ENCODE measurements at regions not wholly inside any gene's neighbourhood (a gene's known extent, or its start where the extent isn't known, plus 50 kb on each side); places are given as distances from the start of the nearest gene placed in this dataset.

DNA sequence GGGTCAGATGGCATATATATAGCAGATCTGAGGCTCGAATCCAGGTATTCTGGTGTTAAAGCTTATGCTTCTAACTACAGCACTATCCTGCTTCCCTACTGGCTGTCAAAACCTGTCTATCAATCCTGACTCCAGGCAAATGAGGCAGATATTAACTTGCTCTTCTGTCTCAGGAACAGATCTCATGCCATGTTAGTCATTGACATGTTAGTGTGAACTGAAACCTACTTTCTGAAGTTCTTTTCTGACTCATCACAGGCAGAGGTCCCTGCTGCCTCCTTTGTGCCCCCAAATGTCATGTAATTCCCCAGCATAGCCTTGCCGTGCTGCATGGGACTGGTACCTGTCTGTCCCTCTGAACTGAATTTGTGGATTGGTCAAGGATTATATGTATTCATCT lies 125.0 kb upstream of the SMAD3 start:
- POLR2A ChIA-PET (ENCODE audit: partially characterized antibody) = no interaction called here
- WGBS, 2 experiments (ENCODE audit: extremely low coverage in 1 of 2, insufficient coverage in 1 of 2, insufficient read length in 1 of 2, insufficient replicate concordance in 2 of 2, low coverage in 1 of 2, low lambda C conversion rate in 2 of 2, missing lambda C conversion rate in 1 of 2) = 79% methylated on average over 2 of the region's 2 CpGs; no CpG with 5 or more reads in 1 of the 2 experiments

More for the DNA sequence above, 125.0 kb upstream of the SMAD3 start:
- no peak overlapping the region for H3K4me2 ChIP-seq (ENCODE audit: insufficient read depth in 1 of 2, low read depth in 2 of 2, low read length in 2 of 2)
- H4K91ac ChIP-seq (replicated peaks; ENCODE audit: insufficient read length, low read length) = no peak overlapping the region
- DNase-seq (ENCODE audit: low read depth in 1 of 2, low spot score in 2 of 2) = no peak
- H3K14ac ChIP-seq (ENCODE audit: insufficient read length) = no peak overlapping the region
- H3K27ac ChIP-seq (ENCODE audit: low read depth, low read length) = no peak overlapping the region
- H3K4me3 ChIP-seq (ENCODE audit: extremely low read depth in 1 of 4, insufficient read depth in 2 of 4, low read depth in 3 of 4, low read length in 4 of 4) = no peak overlapping the region
- H3K79me1 ChIP-seq (ENCODE audit: low read depth, low read length) = no peaks in the 10 kb centered on the region
- H2AK5ac ChIP-seq (ENCODE audit: low read depth, low read length) = no peak overlapping the region
- no peaks in the 10 kb centered on the region for H3K79me2 ChIP-seq (ENCODE audit: control insufficient read depth in 1 of 2, insufficient read depth in 2 of 2, low read length in 2 of 2)
- H3K4ac ChIP-seq (replicated peaks; ENCODE audit: insufficient read length, low read depth, low read length) = no peak overlapping the region
- no peak overlapping the region for H2AFZ ChIP-seq (ENCODE audit: low read length)
- no peaks in the 10 kb centered on the region; a peak in 1 of 4 replicates for H3K9me3 ChIP-seq (ENCODE audit: insufficient read depth in 2 of 2, low read depth in 1 of 2, low read length in 1 of 2)
- H3K36me3 ChIP-seq (ENCODE audit: control insufficient read depth in 2 of 4, insufficient read depth in 4 of 4, low read length in 3 of 4) = no peaks in the 10 kb centered on the region
- H2BK20ac ChIP-seq (ENCODE audit: low read length) = no peak overlapping the region
- no peak overlapping the region for H3K9ac ChIP-seq (replicated peaks in 1 of 4; ENCODE audit: extremely low read depth in 1 of 4, low read depth in 3 of 4, low read length in 3 of 4)
- TF ChIP-seq SAP30 (IDR thresholded peaks at IDR 0.05; ENCODE audit: insufficient read depth, insufficient replicate concordance, low read length) (no peak), EGR1 (IDR thresholded peaks at IDR 0.05; ENCODE audit: borderline replicate concordance, low read depth, low read length) (no peak), EZH2 (IDR thresholded peaks at IDR 0.05; ENCODE audit: low read depth, low read length, severe bottlenecking) (no peak)
- H2BK15ac ChIP-seq (ENCODE audit: low read length) = no peak overlapping the region
- H2BK5ac ChIP-seq (ENCODE audit: low read depth, low read length) = no peak overlapping the region
- no peak overlapping the region for H4K8ac ChIP-seq (ENCODE audit: extremely low read depth, insufficient read depth, low read length)
- FAIRE-seq = no peak
- H3K18ac ChIP-seq (ENCODE audit: extremely low read depth, low read length) = no peak overlapping the region
- no peak overlapping the region for H3K23ac ChIP-seq (ENCODE audit: insufficient read length)
- H2BK12ac ChIP-seq (ENCODE audit: low read depth, low read length) = no peak overlapping the region
- no peaks in the 10 kb centered on the region for H3K27me3 ChIP-seq (replicated peaks in 1 of 4; ENCODE audit: control insufficient read depth in 3 of 4, extremely low read depth in 1 of 4, insufficient read depth in 3 of 4, low read length in 3 of 4)
- H2BK120ac ChIP-seq (replicated peaks; ENCODE audit: low read depth, low read length) = no peak overlapping the region
- no peak overlapping the region for H4K5ac ChIP-seq (ENCODE audit: insufficient read length, low read depth, low read length)
- H3K56ac ChIP-seq (replicated peaks; ENCODE audit: insufficient read length, low read depth, low read length) = no peak overlapping the region
- H3K23me2 ChIP-seq (ENCODE audit: low read depth, low read length) = no peaks in the 10 kb centered on the region
- CTCF ChIA-PET (ENCODE audit: partially characterized antibody) = interaction anchor here (0.7 to 6.0 kb wide), 5 partner anchors 10 to 364 kb away, joined by 3 to 30 read pairs (median 5); no protein-coding TSS in a partner anchor
- H4K20me1 ChIP-seq (replicated peaks in 1 of 2; ENCODE audit: control insufficient read depth in 1 of 2, insufficient read depth in 2 of 2, low read length in 2 of 2) = no peaks in the 10 kb centered on the region
- peaks cover 0 to 3% (median 0%) of the 10 kb centered on the region in 4 experiments; a peak in 4 of 7 replicates for H3K4me1 ChIP-seq (replicated peaks in 1 of 4; ENCODE audit: control insufficient read depth in 3 of 4, insufficient read depth in 4 of 4, low read length in 3 of 4)
